ENCODE measurements at regions not wholly inside any gene's neighbourhood (a gene's known extent, or its start where the extent isn't known, plus 50 kb on each side); places are given as distances from the start of the nearest gene placed in this dataset.
A peak's percentile ranks its signal among the peaks of the same experiment; 100 is the strongest.

DNA sequence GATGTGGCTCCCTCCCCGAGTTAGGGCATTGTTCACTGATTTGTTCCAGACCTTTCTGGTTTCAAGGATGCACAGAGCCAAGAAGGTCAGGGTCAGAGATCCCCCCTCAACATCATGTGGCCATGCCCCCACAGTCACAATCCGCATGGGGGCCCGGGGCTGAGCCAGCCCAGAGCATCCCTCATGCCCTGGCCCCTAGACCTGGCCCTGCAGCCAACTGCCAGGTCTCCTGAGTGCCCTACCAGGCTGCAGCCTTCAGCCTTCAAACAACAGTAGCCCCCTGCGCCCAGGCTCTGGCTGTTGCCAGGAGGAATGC lies 142.4 kb downstream of the CRYBB2 start:
- POLR2A ChIA-PET, result no interaction called here
- Histone ChIP-seq H3K4me3 (ENCODE audit: low read depth, low read length) (no peak overlapping the region), H3K27ac (ENCODE audit: low read depth, low read length) (no peak overlapping the region), H3K27me3 (ENCODE audit: control insufficient read depth, insufficient read depth, low read length) (no peaks in the 10 kb centered on the region), H3K9me3 (ENCODE audit: control insufficient read depth, insufficient read depth, low read length) (no peaks in the 10 kb centered on the region; the same call in 1 of the 2 replicates)
- no peak for DNase-seq (ENCODE audit: low read depth, low spot score)
- TF ChIP-seq CTCF (IDR thresholded peaks at IDR 0.05; ENCODE audit: low read depth, low read length), result no peak
- CTCF ChIA-PET, result interaction anchor here (1.6 to 1.8 kb wide), 2 partner anchors 42 to 86 kb away, joined by 3 to 7 read pairs; no protein-coding TSS in a partner anchor

GRCh38 chr22:25362215-25362882 lies 142.9 kb downstream of the CRYBB2 start:
- Histone ChIP-seq H3K4me3 (ENCODE audit: low read depth, low read length) (no peak overlapping the region), H3K27ac (ENCODE audit: low read depth, low read length) (no peak overlapping the region), H3K27me3 (ENCODE audit: control insufficient read depth, insufficient read depth, low read length) (no peaks in the 10 kb centered on the region), H3K9me3 (ENCODE audit: control insufficient read depth, insufficient read depth, low read length) (no peaks in the 10 kb centered on the region; the same call in 1 of the 2 replicates)
- TF ChIP-seq CTCF (IDR thresholded peaks at IDR 0.05; ENCODE audit: low read depth, low read length), result peak; percentile 88
- no peak for DNase-seq (ENCODE audit: low read depth, low spot score)
- ChIA-PET POLR2A (no interaction called here), CTCF (interaction anchor here (1.5 to 1.8 kb wide), 3 partner anchors 18 to 85 kb away, joined by 3 to 7 read pairs (median 5); no protein-coding TSS in a partner anchor)

- Histone ChIP-seq H3K27me3 (ENCODE audit: control insufficient read depth, insufficient read depth, low read length) (no peaks in the 10 kb centered on the region), H3K9me3 (ENCODE audit: control insufficient read depth, insufficient read depth, low read length) (no peaks in the 10 kb centered on the region; the same call in 1 of the 2 replicates), H3K27ac (ENCODE audit: low read depth, low read length) (no peak overlapping the region), H3K4me3 (ENCODE audit: low read depth, low read length) (no peak overlapping the region)
- TF ChIP-seq CTCF (IDR thresholded peaks at IDR 0.05; ENCODE audit: low read depth, low read length), result no peak
- no peak for DNase-seq (ENCODE audit: low read depth, low spot score)
- CTCF ChIA-PET, result interaction anchor here (0.6 to 1.6 kb wide), 3 partner anchors 18 to 78 kb away, joined by 3 to 6 read pairs (median 5); no protein-coding TSS in a partner anchor
- POLR2A ChIA-PET, result no interaction called here
These were observed 143.4 kb downstream of the CRYBB2 start for GRCh38 chr22:25362883-25363240.

- Histone ChIP-seq H3K27ac (ENCODE audit: low read depth, low read length) (no peak overlapping the region), H3K9me3 (ENCODE audit: control insufficient read depth, insufficient read depth, low read length) (no peaks in the 10 kb centered on the region; the same call in 1 of the 2 replicates), H3K27me3 (ENCODE audit: control insufficient read depth, insufficient read depth, low read length) (no peaks in the 10 kb centered on the region), H3K4me3 (ENCODE audit: low read depth, low read length) (no peak overlapping the region)
- no peak for TF ChIP-seq CTCF (IDR thresholded peaks at IDR 0.05; ENCODE audit: low read depth, low read length)
- DNase-seq (ENCODE audit: low read depth, low spot score), result no peak
- CTCF ChIA-PET, result interaction anchor here (0.6 to 1.5 kb wide), 2 partner anchors 17 to 77 kb away, joined by 5 to 6 read pairs; no protein-coding TSS in a partner anchor
- POLR2A ChIA-PET, result no interaction called here
These were observed 144.0 kb downstream of the CRYBB2 start for GRCh38 chr22:25363474-25363873.

DNA sequence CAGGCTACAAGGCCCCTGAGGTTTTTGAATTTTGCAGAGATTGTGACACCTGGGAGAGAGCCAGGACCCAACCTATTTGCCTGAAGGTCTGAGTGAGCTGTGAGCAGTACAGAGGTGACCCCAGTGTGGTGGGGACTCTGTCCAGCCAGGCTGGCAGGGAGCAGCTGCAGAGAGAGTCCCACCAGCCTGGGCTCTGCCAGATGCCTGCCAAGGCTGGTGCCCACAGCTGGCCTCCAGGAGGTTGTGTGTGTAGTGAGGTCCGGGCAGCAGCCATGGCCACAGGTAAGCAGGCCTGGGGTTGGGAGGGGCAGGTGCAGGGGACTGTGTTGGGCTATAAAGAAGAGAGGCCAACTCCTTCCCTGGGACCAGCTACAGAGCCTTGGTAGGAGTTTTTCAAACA lies 144.8 kb downstream of the CRYBB2 start:
- Histone ChIP-seq H3K27me3 (ENCODE audit: control insufficient read depth, insufficient read depth, low read length) (no peaks in the 10 kb centered on the region), H3K9me3 (ENCODE audit: control insufficient read depth, insufficient read depth, low read length) (no peaks in the 10 kb centered on the region; the same call in 1 of the 2 replicates), H3K4me3 (ENCODE audit: low read depth, low read length) (no peak overlapping the region), H3K27ac (ENCODE audit: low read depth, low read length) (no peak overlapping the region)
- ChIA-PET POLR2A (no interaction called here), CTCF (interaction anchor here (2.2 kb wide), 1 partner anchor 83 kb away, joined by 6 read pairs; no protein-coding TSS in a partner anchor)
- DNase-seq (ENCODE audit: low read depth, low spot score), result no peak
- no peak for TF ChIP-seq CTCF (IDR thresholded peaks at IDR 0.05; ENCODE audit: low read depth, low read length)
